SU-DHL-6 (cell line): ENCODE measurements at regions not wholly inside any gene's neighbourhood (a gene's known extent, or its start where the extent isn't known, plus 50 kb on each side); places are given as distances from the start of the nearest gene placed in this dataset.

Source experiments
- H2AFZ ChIP-seq: fragments of 200-600 bp; sonication (generic); 2 replicates; pipeline ENCODE4 v1.6.1; 2014; ENCODE audit warnings: low read depth, mild to moderate bottlenecking, moderate library complexity, mixed read lengths, antibody characterized with exemption, low read length; ENCODE audit not compliant: severe bottlenecking
- H3F3A ChIP-seq: fragments of 200-600 bp; shearing (Covaris generic); 2 replicates; pipeline ENCODE4 v1.6.0; 2016; ENCODE audit warnings: antibody characterized with exemption, mild to moderate bottlenecking; ENCODE audit not compliant: insufficient read depth
- H3K27ac ChIP-seq: fragments of 200-600 bp; sonication (generic); 2 replicates; pipeline ENCODE4 v1.5.1; 2016; ENCODE audit warnings: low read depth, mild to moderate bottlenecking, low read length, moderate library complexity, mixed read lengths
- H3K27me3 ChIP-seq: fragments of 200-600 bp; sonication (generic), shearing (Covaris generic); 2 replicates; pipeline ENCODE4 v1.6.0; 2014; ENCODE audit warnings: mild to moderate bottlenecking, low read length
- H3K36me3 ChIP-seq: fragments of 200-600 bp; sonication (generic); 2 replicates; pipeline ENCODE4 v1.6.1; 2014; ENCODE audit warnings: mild to moderate bottlenecking, low read length, mixed read lengths
- H3K4me2 ChIP-seq: fragments of 300-600, 200-600 bp; shearing (Covaris generic), sonication (generic); 2 replicates; pipeline ENCODE4 v1.6.0; 2014; ENCODE audit warnings: low read length, low read depth, mild to moderate bottlenecking; ENCODE audit not compliant: poor library complexity, severe bottlenecking
- H3K4me3 ChIP-seq: fragments of 200-600 bp; sonication (generic); 2 replicates; pipeline ENCODE4 v1.5.1; 2014; ENCODE audit warnings: antibody characterized with exemption, low read length, mild to moderate bottlenecking, mixed read lengths; ENCODE audit not compliant: insufficient read depth, poor library complexity, severe bottlenecking
- H3K79me2 ChIP-seq: fragments of 200-600 bp; sonication (generic); 2 replicates; pipeline ENCODE4 v1.6.1; 2014; ENCODE audit warnings: mild to moderate bottlenecking, low read length, moderate library complexity; ENCODE audit not compliant: insufficient read depth
- H3K9ac ChIP-seq: fragments of 200-600 bp; sonication (generic); 2 replicates; pipeline ENCODE4 v1.7.0; 2014; ENCODE audit warnings: mild to moderate bottlenecking, low read length
- H3K9me2 ChIP-seq: fragments of 200-600 bp; sonication (generic); replicated peaks from 2 replicates; pipeline ENCODE4 v1.6.1; 2014; ENCODE audit warnings: low read length; ENCODE audit not compliant: insufficient read depth
- H3K9me3 ChIP-seq: fragments of 200-600 bp; sonication (generic); 2 replicates; pipeline ENCODE4 v1.6.1; 2014; ENCODE audit warnings: low read length, mixed read lengths; ENCODE audit not compliant: insufficient read depth
- H4K20me1 ChIP-seq: fragments of 200-600 bp; sonication (generic); 2 replicates; pipeline ENCODE4 v1.6.1; 2014; ENCODE audit warnings: low read depth, mild to moderate bottlenecking, antibody characterized with exemption, low read length, moderate library complexity, mixed read lengths
- CTCF ChIP-seq: fragments of 200-600 bp; sonication (generic); IDR thresholded peaks from one replicate; pipeline ENCODE4 v1.5.1; 2017; ENCODE audit warnings: antibody characterized with exemption, mild to moderate bottlenecking, low read length, moderate library complexity; ENCODE audit not compliant: insufficient read depth, poor library complexity, severe bottlenecking
- EZH2phosphoT487 ChIP-seq: fragments of 200-600 bp; sonication (generic), shearing (Covaris generic); conservative IDR thresholded peaks from 2 replicates; pipeline ENCODE4 v1.6.1; 2018; ENCODE audit warnings: mild to moderate bottlenecking, antibody characterized with exemption, low read length, moderate library complexity, mixed read lengths

GRCh38 chr1:217348960-217349664 is 281.8 kb downstream of the GPATCH2 start:
- TF ChIP-seq CTCF: no peak
- TF ChIP-seq EZH2phosphoT487: no peak
- H4K20me1 ChIP-seq: no peaks in the 10 kb centered on the region
- no peaks in the 10 kb centered on the region; the same call in 1 of the 2 replicates for H3K9me2 ChIP-seq
- no peaks in the 10 kb centered on the region for H3K36me3 ChIP-seq
- no peaks in the 10 kb centered on the region for H3K79me2 ChIP-seq
- H3K4me2 ChIP-seq: no peak overlapping the region
- no peak overlapping the region for H3K27ac ChIP-seq
- H2AFZ ChIP-seq: no peak overlapping the region
- H3K4me3 ChIP-seq: no peak overlapping the region
- no peak overlapping the region for H3K9ac ChIP-seq
- no peaks in the 10 kb centered on the region for H3K27me3 ChIP-seq
- no peaks in the 10 kb centered on the region for H3K9me3 ChIP-seq
- H3F3A ChIP-seq: no peaks in the 10 kb centered on the region

- no peak overlapping the region for H3K4me3 ChIP-seq
- no peaks in the 10 kb centered on the region; the same call in 1 of the 2 replicates for H3K9me2 ChIP-seq
These were observed 286.2 kb downstream of the GPATCH2 start for GRCh38 chr1:217344712-217345111.

GRCh38 chr1:217343907-217344306 is 287.0 kb downstream of the GPATCH2 start:
- no peaks in the 10 kb centered on the region for H4K20me1 ChIP-seq
- H2AFZ ChIP-seq: no peak overlapping the region
- no peak overlapping the region for H3K27ac ChIP-seq
- no peak overlapping the region for H3K4me2 ChIP-seq
- no peaks in the 10 kb centered on the region for H3K36me3 ChIP-seq
- no peak overlapping the region for H3K4me3 ChIP-seq
- no peaks in the 10 kb centered on the region for H3K79me2 ChIP-seq
- no peaks in the 10 kb centered on the region for H3F3A ChIP-seq
- H3K9ac ChIP-seq: no peak overlapping the region
- no peaks in the 10 kb centered on the region for H3K9me2 ChIP-seq
- TF ChIP-seq EZH2phosphoT487 (no peak), CTCF (no peak)
- H3K9me3 ChIP-seq: no peaks in the 10 kb centered on the region
- no peaks in the 10 kb centered on the region for H3K27me3 ChIP-seq

More at GRCh38 chr1:217344712-217345111, 286.2 kb downstream of the GPATCH2 start:
- Histone ChIP-seq H3K4me2 (no peak overlapping the region), H3K27ac (no peak overlapping the region), H3K9me3 (no peaks in the 10 kb centered on the region), H4K20me1 (no peaks in the 10 kb centered on the region), H3K79me2 (no peaks in the 10 kb centered on the region), H3F3A (no peaks in the 10 kb centered on the region), H3K36me3 (no peaks in the 10 kb centered on the region), H3K9ac (no peak overlapping the region), H2AFZ (no peak overlapping the region), H3K27me3 (no peaks in the 10 kb centered on the region)
- no peak for TF ChIP-seq CTCF
- TF ChIP-seq EZH2phosphoT487: no peak
